IMR-90 (cell line): ENCODE measurements at regions not wholly inside any gene's neighbourhood (a gene's known extent, or its start where the extent isn't known, plus 50 kb on each side); places are given as distances from the start of the nearest gene placed in this dataset. TPM values are rescaled to one million over a fixed set of nuclear protein-coding genes. Genes with fewer than 3 reads are reported as not detected.
"Not testable (repeated sequence)": the region's sequence is repeated elsewhere in the genome, so short reads cannot be mapped to it uniquely, and the experiment has no call there.

Experiments used
- ATAC-seq: fragments of 200-7000 bp; cut with Tn5 transposase; 2 replicates; pipeline ENCODE4 v1.9.1; 2020; ENCODE audit warnings: low read depth, mild to moderate bottlenecking, moderate library complexity
- BruUV-seq: library from RNA; stranded (reverse); fragments of 400-500 nt; replicated peaks from 2 replicates; lab custom pipeline; 2021; lab: Mats Ljungman, UMichigan
- CTCF ChIA-PET: fragments of 300-600 bp; formaldehyde crosslinking; extraction: SDS; loops from one replicate; lab custom pipeline; 2021; ENCODE audit warnings: antibody characterized with exemption; lab: Yijun Ruan, JAX
- POLR2A ChIA-PET: fragments of 300-600 bp; sonication (Branson Sonifier 250); formaldehyde crosslinking; loops from one replicate; lab custom pipeline; 2022; ENCODE audit warnings: antibody characterized with exemption; ENCODE audit not compliant: unreplicated experiment; lab: Charles Lee
- DNase-seq: peaks from one replicate; pipeline ENCODE4 v3.0.0; 2013
- H2AFZ ChIP-seq: replicated peaks from 2 replicates; pipeline ENCODE3; 2013; ENCODE audit warnings: low read length, mild to moderate bottlenecking; ENCODE audit not compliant: poor library complexity
- H2AK5ac ChIP-seq: 2 replicates; pipeline ENCODE4 v1.6.1; 2013; ENCODE audit warnings: low read depth, low read length, inconsistent platforms
- H2AK9ac ChIP-seq: replicated peaks from 2 replicates; pipeline ENCODE3; 2013; ENCODE audit warnings: mild to moderate bottlenecking, low read depth, low read length, moderate library complexity; ENCODE audit not compliant: poor library complexity
- H2BK120ac ChIP-seq: 2 replicates; pipeline ENCODE4 v1.6.1; 2013; ENCODE audit warnings: low read depth, low read length, inconsistent platforms
- H2BK15ac ChIP-seq: 3 replicates; pipeline ENCODE4 v1.6.1; 2013; ENCODE audit warnings: low read depth, low read length, inconsistent platforms
- H2BK20ac ChIP-seq: 2 replicates; pipeline ENCODE4 v1.6.1; 2013; ENCODE audit warnings: low read depth, mild to moderate bottlenecking, inconsistent platforms, low read length, moderate library complexity
- H2BK5ac ChIP-seq: 2 replicates; pipeline ENCODE4 v1.6.1; 2013; ENCODE audit warnings: mild to moderate bottlenecking, low read depth, low read length, inconsistent platforms; ENCODE audit not compliant: poor library complexity, severe bottlenecking
- H3K14ac ChIP-seq: replicated peaks from 2 replicates; pipeline ENCODE4 v1.6.1; 2013; ENCODE audit warnings: low read depth, low read length, inconsistent platforms
- H3K18ac ChIP-seq: 2 replicates; pipeline ENCODE4 v1.6.1; 2013; ENCODE audit warnings: low read depth, low read length, control low read depth
- H3K23ac ChIP-seq: 2 replicates; pipeline ENCODE4 v1.6.1; 2013; ENCODE audit warnings: low read depth, low read length, inconsistent platforms
- H3K27ac ChIP-seq: 2 replicates; pipeline ENCODE4 v1.5.1; 2013; ENCODE audit warnings: mild to moderate bottlenecking, control low read depth, low read length; ENCODE audit not compliant: insufficient read depth
- H3K27me3 ChIP-seq: 2 replicates; pipeline ENCODE4 v1.6.1; 2013; ENCODE audit warnings: low read length; ENCODE audit not compliant: control insufficient read depth, insufficient read depth
- H3K36me3 ChIP-seq: 2 replicates; pipeline ENCODE4 v1.6.1; 2013; ENCODE audit warnings: low read length, mixed read lengths; ENCODE audit not compliant: control insufficient read depth, insufficient read depth
- H3K4ac ChIP-seq: 2 replicates; pipeline ENCODE4 v1.6.1; 2013; ENCODE audit warnings: low read depth, low read length, inconsistent platforms
- H3K4me1 ChIP-seq: 2 replicates; pipeline ENCODE4 v1.6.1; 2013; ENCODE audit warnings: low read length, mixed read lengths; ENCODE audit not compliant: control insufficient read depth, insufficient read depth
- H3K4me2 ChIP-seq: 2 replicates; pipeline ENCODE4 v1.6.1; 2013; ENCODE audit warnings: low read depth, mild to moderate bottlenecking, control low read depth, low read length, moderate library complexity
- H3K4me3 ChIP-seq: 2 replicates; pipeline ENCODE4 v1.5.1; 2013; ENCODE audit warnings: low read depth, mild to moderate bottlenecking, control low read depth, low read length, moderate library complexity; ENCODE audit not compliant: insufficient read depth
- H3K56ac ChIP-seq: 2 replicates; pipeline ENCODE4 v1.6.1; 2013; ENCODE audit warnings: low read length, inconsistent platforms; ENCODE audit not compliant: insufficient read depth; ENCODE audit errors: extremely low read depth
- H3K79me1 ChIP-seq, 2 experiments: 2 replicates each; pipeline ENCODE4 v1.6.1; 2013; ENCODE audit warnings: low read length in 2 of 2, inconsistent platforms in 1 of 2, low read depth in 1 of 2
- H3K9ac ChIP-seq: 2 replicates; pipeline ENCODE4 v1.6.1; 2013; ENCODE audit warnings: low read depth, low read length, control low read depth
- H3K9me1 ChIP-seq: 2 replicates; pipeline ENCODE4 v1.6.1; 2013; ENCODE audit warnings: low read length, inconsistent platforms; ENCODE audit not compliant: insufficient read depth
- H3K9me3 ChIP-seq: 2 replicates; pipeline ENCODE4 v1.6.1; 2013; ENCODE audit warnings: low read length; ENCODE audit not compliant: control insufficient read depth, insufficient read depth
- H4K20me1 ChIP-seq: 2 replicates; pipeline ENCODE4 v1.6.1; 2013; ENCODE audit warnings: low read length, inconsistent platforms; ENCODE audit not compliant: insufficient read depth
- H4K5ac ChIP-seq: 2 replicates; pipeline ENCODE4 v1.6.1; 2013; ENCODE audit warnings: mild to moderate bottlenecking, low read depth, low read length, control low read depth
- H4K8ac ChIP-seq, 2 experiments: 2 replicates each; pipeline ENCODE4 v1.6.1; 2013; ENCODE audit warnings: low read depth in 2 of 2, low read length in 2 of 2, control low read depth in 1 of 2, inconsistent platforms in 1 of 2
- H4K91ac ChIP-seq: 2 replicates; pipeline ENCODE4 v1.6.1; 2013; ENCODE audit warnings: low read depth, low read length, inconsistent platforms; ENCODE audit not compliant: insufficient read depth
- WGBS, 2 experiments: methylation state at CpG; one replicate each; pipeline versions ENCODE4 v1.1.5 to v1.1.7; 2013; ENCODE audit warnings: missing lambda C conversion rate in 2 of 2; ENCODE audit not compliant: insufficient read length in 1 of 2; ENCODE audit errors: extremely low coverage in 2 of 2; 5-methylcytosine and 5-hydroxymethylcytosine counted together
- dilution Hi-C: fragments of 300-500 bp; cut with HindIII; formaldehyde crosslinking; loops from one replicate; pipeline ENCODE4 v1.14.3; 2018; ENCODE audit warnings: low sequenced_read_pairs; ENCODE audit not compliant: unreplicated experiment
- in situ Hi-C: fragments of 300-500 bp; cut with MboI; formaldehyde crosslinking; loops from 3 replicates; pipeline ENCODE4 v1.14.3; 2019; ENCODE audit warnings: low sequenced_read_pairs, inconsistent platforms, mixed read lengths
- intact Hi-C: fragments of 100-400 bp; cut with micrococcal nuclease; formaldehyde crosslinking; loops from 2 replicates; pipeline ENCODE4 v1.10.0; 2022
- microRNA-seq, 2 experiments: library from miRNA; stranded (forward) in 1 of 2; unstranded in 1 of 2; fragments of 10-50 nt in 1 of 2; fragments of <30 nt in 1 of 2; gene quantifications in 1 of 2; microRNA quantifications in 1 of 2; one replicate each; pipeline versions ENCODE3 to v1.1.0; 2013 to 2020; ENCODE audit not compliant: insufficient read depth in 1 of 2, insufficient read length in 1 of 2, unreplicated experiment in 1 of 2
- small RNA-seq, 5 experiments: library from RNA; depleted of rRNA; stranded (forward); fragments of <200 nt; gene quantifications; one replicate each; pipeline ENCODE3, GENCODE V24; 2012

GRCh38 chr1:223895950-223896349, 50.2 kb upstream of the TP53BP2 start:
- H3K9me3 ChIP-seq, H3K23ac ChIP-seq, H2AK9ac ChIP-seq, in situ Hi-C loops, H3K9ac ChIP-seq, dilution Hi-C loops, BruUV-seq, H3K4ac ChIP-seq, H4K5ac ChIP-seq, H3K79me1 ChIP-seq, H2AFZ ChIP-seq, H3K56ac ChIP-seq, H4K8ac ChIP-seq, H3K4me1 ChIP-seq, ATAC-seq, H2BK15ac ChIP-seq, H2AK5ac ChIP-seq, CTCF ChIA-PET, H3K4me2 ChIP-seq, intact Hi-C loops, H3K27ac ChIP-seq, H3K27me3 ChIP-seq, H3K18ac ChIP-seq, H3K9me1 ChIP-seq, H2BK5ac ChIP-seq, H3K14ac ChIP-seq, POLR2A ChIA-PET, H3K4me3 ChIP-seq, H2BK120ac ChIP-seq, H2BK20ac ChIP-seq, H3K36me3 ChIP-seq, H4K20me1 ChIP-seq, H4K91ac ChIP-seq, DNase-seq: not testable (repeated sequence)
- no CpG with 5 or more reads among the region's 7 CpGs for WGBS, 2 experiments

Small RNA genes lying in the stretch of these regions (microRNA-seq; reads per million reads assigned to microRNA genes)
- not detected for gene RNU6-1319P (ENCODE audit: insufficient read depth, insufficient read length)

Small RNA genes lying in the stretch of these regions (small RNA-seq; reads per million reads assigned to genes)
- 0 reads per million in 5 experiments for gene RNU6-1319P
